Cardiac fibroblast (primary cell): ENCODE measurements at regions not wholly inside any gene's neighbourhood (a gene's known extent, or its start where the extent isn't known, plus 50 kb on each side); places are given as distances from the start of the nearest gene placed in this dataset.

ENCODE experiments used
- DNase-seq, 2 donors: peaks; one replicate each; pipeline versions ENCODE4 v3.0.0 to v3.0.0-alpha.2; 2010; ENCODE audit warnings: low read depth in 2 of 2
- H3K4me3 ChIP-seq, 2 donors: replicated peaks in 1 of 2; 1 replicate in 1 of 2; 2 replicates in 1 of 2; pipeline ENCODE4 v1.5.1; 2011; ENCODE audit warnings: low read depth in 2 of 2, low read length in 2 of 2, mild to moderate bottlenecking in 2 of 2, moderate library complexity in 1 of 2
- TF ChIP-seq, protein P1 (sequence below): IDR thresholded peaks from one replicate; pipeline ENCODE4 v1.5.1; 2011; ENCODE audit warnings: low read depth, mild to moderate bottlenecking, low read length, inconsistent platforms

DNA sequence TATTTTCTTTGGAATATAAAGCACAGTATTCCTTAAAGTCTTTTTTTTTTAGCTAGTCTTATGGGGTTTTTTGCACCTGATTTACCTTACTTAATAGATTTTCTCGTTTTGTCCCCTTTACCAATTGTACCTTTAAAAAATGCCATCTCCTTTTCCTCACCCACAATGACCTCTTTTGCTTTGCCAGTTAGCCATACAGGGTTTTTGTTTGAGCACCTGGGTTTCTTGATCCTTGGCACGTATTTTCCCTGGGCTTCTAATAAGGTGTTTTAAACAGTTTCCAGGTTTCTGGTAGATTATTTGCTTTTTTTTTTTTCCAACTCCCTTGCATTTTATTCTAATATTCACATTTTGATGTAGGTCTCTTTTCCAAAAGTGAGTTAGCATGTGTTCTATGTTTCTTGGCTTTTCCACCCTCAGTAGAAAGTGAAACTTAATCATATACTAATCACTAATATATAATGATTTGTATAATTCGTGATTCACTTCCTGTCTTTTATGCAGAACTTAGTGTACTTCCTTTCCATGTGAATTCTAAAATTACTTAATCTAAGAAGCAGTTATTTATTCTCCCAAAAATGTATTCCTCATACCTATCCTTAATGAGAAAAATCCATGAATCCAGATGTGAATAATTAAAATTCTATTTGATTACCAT is 673.9 kb upstream of the RGMB start:
- peak in 1 of 2 donors; percentile 50 for DNase-seq

DNA sequence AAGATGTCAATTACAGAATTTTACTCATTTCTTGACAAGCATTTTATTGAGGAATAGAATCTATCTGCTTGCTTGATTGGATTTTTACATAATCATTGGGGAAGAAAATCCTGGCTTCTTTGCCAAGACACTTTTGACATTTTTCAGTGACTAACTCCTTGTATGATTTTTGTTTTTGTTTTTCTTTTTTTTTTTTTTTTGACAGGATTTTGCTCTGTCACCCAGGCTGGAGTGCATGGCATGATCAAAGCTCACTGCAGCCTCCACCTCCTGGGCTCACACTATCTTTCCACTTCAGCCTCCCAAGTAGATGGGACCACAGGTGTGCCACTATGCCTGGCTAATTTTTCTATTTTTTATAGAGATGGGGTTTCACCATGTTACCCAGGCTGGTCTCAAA is 672.3 kb upstream of the RGMB start:
- no peak overlapping the region for H3K4me3 ChIP-seq
- peak in 1 of 2 donors; percentile 54 for DNase-seq
- TF ChIP-seq, protein P1, sequence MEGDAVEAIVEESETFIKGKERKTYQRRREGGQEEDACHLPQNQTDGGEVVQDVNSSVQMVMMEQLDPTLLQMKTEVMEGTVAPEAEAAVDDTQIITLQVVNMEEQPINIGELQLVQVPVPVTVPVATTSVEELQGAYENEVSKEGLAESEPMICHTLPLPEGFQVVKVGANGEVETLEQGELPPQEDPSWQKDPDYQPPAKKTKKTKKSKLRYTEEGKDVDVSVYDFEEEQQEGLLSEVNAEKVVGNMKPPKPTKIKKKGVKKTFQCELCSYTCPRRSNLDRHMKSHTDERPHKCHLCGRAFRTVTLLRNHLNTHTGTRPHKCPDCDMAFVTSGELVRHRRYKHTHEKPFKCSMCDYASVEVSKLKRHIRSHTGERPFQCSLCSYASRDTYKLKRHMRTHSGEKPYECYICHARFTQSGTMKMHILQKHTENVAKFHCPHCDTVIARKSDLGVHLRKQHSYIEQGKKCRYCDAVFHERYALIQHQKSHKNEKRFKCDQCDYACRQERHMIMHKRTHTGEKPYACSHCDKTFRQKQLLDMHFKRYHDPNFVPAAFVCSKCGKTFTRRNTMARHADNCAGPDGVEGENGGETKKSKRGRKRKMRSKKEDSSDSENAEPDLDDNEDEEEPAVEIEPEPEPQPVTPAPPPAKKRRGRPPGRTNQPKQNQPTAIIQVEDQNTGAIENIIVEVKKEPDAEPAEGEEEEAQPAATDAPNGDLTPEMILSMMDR = no peak

More for the DNA sequence above, 673.9 kb upstream of the RGMB start:
- no peak overlapping the region for H3K4me3 ChIP-seq
- TF ChIP-seq, protein P1 = no peak

DNA sequence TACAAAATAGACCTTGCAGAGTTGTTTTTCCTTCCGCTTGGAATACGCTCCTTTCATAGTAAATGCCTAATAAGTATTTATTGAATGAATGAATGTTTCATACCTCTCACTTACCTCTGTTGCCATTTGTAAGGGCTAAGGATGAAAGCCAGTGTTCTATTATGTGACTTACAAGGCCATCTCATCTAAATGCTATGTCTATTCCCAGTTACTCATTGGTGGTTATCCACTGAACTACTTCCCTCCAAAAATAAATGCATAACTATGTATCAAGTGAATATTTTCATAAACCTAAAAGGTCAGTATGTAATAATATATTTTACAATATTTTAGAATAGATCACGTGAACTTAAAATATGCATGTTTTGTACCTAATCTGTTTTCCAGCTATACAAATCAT is 670.5 kb upstream of the RGMB start:
- TF ChIP-seq, protein P1 = no peak
- H3K4me3 ChIP-seq = no peak overlapping the region
- DNase-seq = peak in 1 of 2 donors; percentile 58

DNA sequence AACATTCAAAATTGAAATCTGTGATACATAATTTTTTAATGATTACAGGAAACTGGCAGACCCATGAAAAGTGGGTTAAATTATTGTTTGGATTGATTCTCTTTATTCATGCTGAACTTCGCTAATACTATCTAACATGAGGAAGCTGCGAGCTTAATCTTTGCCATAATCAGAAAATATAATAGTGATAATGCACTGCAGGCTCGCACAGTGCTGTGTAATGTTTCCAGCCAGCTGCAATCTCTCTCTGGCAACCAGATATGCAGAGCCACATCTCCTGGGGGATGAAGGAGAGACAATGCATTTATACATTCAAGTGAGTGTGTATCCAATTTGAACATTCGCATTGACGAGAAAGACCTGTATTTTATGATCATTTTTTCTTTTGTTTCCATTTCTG is 669.7 kb upstream of the RGMB start:
- DNase-seq = no peak
- no peak overlapping the region for H3K4me3 ChIP-seq
- TF ChIP-seq, protein P1 = no peak

DNA sequence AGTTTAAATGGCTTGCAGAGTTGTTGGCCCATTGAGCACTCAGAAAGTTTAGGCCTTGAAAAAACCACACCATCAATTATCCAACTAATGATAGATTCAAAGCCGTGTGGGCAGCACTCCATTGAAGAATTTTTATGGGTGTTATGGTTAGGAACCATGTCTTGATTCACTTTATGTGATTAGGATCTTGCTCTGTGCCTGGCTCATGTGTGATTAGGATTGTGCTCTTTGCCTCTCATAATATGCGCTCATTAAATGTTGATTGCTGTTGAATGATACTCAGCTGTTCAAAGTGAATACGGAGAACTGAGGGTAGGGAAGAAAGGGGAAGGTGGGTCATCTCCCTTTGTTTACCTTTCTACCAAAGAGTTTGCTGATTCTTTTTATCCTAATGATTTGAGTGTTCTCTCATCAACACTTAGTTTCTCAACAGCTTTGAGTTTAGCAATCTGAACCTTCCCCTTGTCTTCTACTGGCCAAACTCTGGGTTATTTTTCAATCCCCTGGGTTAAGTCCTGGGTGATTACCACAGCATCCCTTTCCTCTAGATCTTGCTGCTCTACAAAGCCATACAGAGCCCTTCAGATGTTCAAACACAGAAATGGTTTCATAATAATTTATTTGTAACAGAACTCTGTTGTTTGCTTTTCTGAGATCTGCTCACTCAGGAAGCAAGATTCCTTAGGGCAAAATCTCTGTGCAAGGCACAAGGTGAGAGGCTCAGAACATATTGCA is 668.8 kb upstream of the RGMB start:
- H3K4me3 ChIP-seq = no peak overlapping the region
- no peak for DNase-seq
- TF ChIP-seq, protein P1 = no peak

DNA sequence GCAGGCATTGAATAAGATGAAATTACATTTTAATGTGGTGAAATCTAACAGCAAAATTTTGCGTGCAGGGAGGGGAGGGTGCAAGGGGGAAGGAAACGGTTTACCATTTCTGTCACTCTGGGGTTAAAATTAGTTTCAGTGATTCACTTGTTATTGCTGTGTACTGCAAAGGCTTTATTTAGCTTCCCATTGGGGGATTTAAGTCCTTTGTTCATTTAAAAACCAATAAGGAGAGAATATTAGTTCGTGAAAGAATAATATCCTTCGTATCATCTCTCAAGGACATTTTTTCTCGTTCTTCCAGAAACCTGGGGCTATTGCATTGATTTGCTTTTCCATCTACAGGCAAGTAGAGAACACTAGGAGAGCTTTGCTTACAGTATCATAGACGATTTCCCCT is 667.8 kb upstream of the RGMB start:
- no peak for DNase-seq
- H3K4me3 ChIP-seq = no peak overlapping the region
- TF ChIP-seq, protein P1 = no peak
